Activated CD4-positive, alpha-beta T cell treated with anti-CD3 and anti-CD28 coated beads, Interleukin-2, amount 50 U/mL, for 4 hours (primary cell): ENCODE measurements at regions not wholly inside any gene's neighbourhood (a gene's known extent, or its start where the extent isn't known, plus 50 kb on each side); places are given as distances from the start of the nearest gene placed in this dataset.
A peak's percentile ranks its signal among the peaks of the same experiment; 100 is the strongest.

Experiments used
- DNase-seq, 2 experiments: peaks; one replicate each; pipeline ENCODE4 v3.0.0-alpha.2; 2020

GRCh38 chr5:128904805-128905567 lies 60.3 kb upstream of the SLC27A6 start:
- DNase-seq = no peak

DNA sequence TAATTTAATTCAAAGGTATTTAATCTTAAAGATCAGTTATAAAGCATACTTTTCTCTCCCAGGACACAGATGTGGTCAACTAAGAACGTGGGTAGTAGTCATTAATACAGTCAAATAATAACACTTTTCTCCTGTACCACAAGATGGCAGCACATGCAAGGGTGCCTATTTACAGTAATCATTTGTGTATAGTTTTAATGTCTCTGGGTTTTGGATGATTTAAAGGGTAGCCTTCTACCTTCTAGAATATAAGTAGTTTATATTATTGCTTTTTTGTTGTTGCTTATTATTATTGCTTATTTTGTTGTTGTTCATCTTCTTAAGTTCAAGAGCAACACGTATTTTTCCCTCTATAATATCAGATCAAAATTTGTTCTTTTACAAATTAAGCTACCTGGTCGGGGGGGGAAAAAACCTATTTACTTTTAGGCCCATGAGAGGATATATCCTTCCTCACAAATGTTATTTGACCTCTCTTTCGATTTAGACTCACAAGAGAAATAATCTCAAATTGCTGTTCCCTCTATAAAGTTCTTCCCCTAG lies 59.6 kb upstream of the SLC27A6 start:
- peak; percentile 4 to 6 for DNase-seq

GRCh38 chr5:128913551-128913950 lies 51.7 kb upstream of the SLC27A6 start:
- no peak for DNase-seq
